Small intestine (tissue), 7 donors: ENCODE measurements at regions not wholly inside any gene's neighbourhood (a gene's known extent, or its start where the extent isn't known, plus 50 kb on each side); places are given as distances from the start of the nearest gene placed in this dataset.

ENCODE experiments used
- DNase-seq, 2 donors: peaks; one replicate each; pipeline versions ENCODE4 v3.0.0 to v3.0.0-alpha.2; 2013
- FAIRE-seq: peaks from 2 replicates; lab custom pipeline; 2012; peaks lifted over from hg19 to GRCh38; lab: Jason Lieb, UNC
- H3K27ac ChIP-seq, 3 donors: one replicate each; pipeline ENCODE4 v1.5.1; 2013; ENCODE audit warnings: low read length in 2 of 3, mild to moderate bottlenecking in 2 of 3, control low read depth in 1 of 3, inconsistent platforms in 1 of 3, low read depth in 1 of 3, moderate library complexity in 1 of 3
- H3K27me3 ChIP-seq, 3 donors: one replicate each; pipeline ENCODE4 v1.6.1; 2013; ENCODE audit warnings: low read length in 3 of 3, inconsistent platforms in 1 of 3; ENCODE audit not compliant: control insufficient read depth in 3 of 3, insufficient read depth in 3 of 3
- H3K36me3 ChIP-seq, 3 donors: one replicate each; pipeline ENCODE4 v1.6.1; 2013; ENCODE audit warnings: low read length in 3 of 3, inconsistent platforms in 1 of 3, low read depth in 1 of 3, mild to moderate bottlenecking in 1 of 3, moderate library complexity in 1 of 3; ENCODE audit not compliant: control insufficient read depth in 3 of 3, insufficient read depth in 2 of 3
- H3K4me1 ChIP-seq, 3 donors: one replicate each; pipeline ENCODE4 v1.6.1; 2013; ENCODE audit warnings: low read length in 2 of 3, inconsistent platforms in 1 of 3, low read depth in 1 of 3, mild to moderate bottlenecking in 1 of 3, moderate library complexity in 1 of 3; ENCODE audit not compliant: control insufficient read depth in 3 of 3, insufficient read depth in 2 of 3
- H3K4me3 ChIP-seq, 3 donors: one replicate each; pipeline ENCODE4 v1.5.1; 2013; ENCODE audit warnings: low read length in 3 of 3, control low read depth in 1 of 3, inconsistent platforms in 1 of 3, low read depth in 1 of 3, mild to moderate bottlenecking in 1 of 3, moderate library complexity in 1 of 3
- H3K9me3 ChIP-seq, 2 donors: one replicate each; pipeline ENCODE4 v1.6.1; 2013; ENCODE audit warnings: low read depth in 1 of 2, low read length in 1 of 2; ENCODE audit not compliant: control insufficient read depth in 2 of 2, insufficient read depth in 1 of 2
- WGBS, 3 donors: extraction: QIAGEN DNeasy Blood & Tissue Kit; methylation state at CpG; one replicate each; pipeline ENCODE4 v1.1.7; 2013; 5-methylcytosine and 5-hydroxymethylcytosine counted together
- donor health status: healthy with polysubstance abuse.
- donor health status: control.
- donor health status: control.
- donor health status: Bipolar disorder and iron deficiency.
- donor health status: healthy.

DNA sequence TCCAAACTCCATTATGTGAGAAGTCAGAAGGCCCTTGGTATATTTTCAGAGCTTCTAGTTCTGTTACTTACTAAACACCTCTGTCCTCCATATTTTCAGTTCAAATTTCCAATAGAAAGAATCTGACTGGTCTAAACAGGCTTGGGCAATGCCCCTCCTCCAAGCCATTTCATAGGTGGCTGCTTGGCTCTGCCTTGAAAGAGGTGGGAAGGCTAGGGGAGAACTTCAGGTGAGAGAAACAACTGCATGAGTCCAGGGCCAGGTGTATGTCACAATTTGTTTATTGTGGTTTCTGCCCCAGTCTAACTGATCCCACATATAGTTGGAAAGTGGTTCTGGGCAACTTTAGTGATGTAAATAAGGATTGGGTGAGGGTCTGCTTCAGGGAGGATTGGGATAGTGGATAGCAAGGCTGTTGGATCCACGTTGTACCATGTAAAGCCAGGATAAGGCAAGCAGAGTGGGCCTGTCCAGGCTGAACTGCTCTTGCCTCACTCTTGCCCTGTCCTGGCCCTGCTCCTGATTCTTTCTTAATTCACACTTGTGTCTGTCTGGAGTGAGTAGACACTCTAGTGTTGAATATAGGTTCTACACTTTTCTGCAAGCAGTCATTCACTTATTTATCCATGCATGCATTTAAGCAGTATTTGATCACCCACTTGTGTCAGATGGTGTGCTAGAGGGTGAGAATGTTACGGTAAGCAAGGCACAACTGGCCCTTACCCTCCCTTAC, 67.5 kb upstream of the COMTD1 start:
- 82 to 93% (median 84%) methylated on average over 2 of the region's 2 CpGs for WGBS, 3 donors
- H3K27ac ChIP-seq, result no peak overlapping the region

DNA sequence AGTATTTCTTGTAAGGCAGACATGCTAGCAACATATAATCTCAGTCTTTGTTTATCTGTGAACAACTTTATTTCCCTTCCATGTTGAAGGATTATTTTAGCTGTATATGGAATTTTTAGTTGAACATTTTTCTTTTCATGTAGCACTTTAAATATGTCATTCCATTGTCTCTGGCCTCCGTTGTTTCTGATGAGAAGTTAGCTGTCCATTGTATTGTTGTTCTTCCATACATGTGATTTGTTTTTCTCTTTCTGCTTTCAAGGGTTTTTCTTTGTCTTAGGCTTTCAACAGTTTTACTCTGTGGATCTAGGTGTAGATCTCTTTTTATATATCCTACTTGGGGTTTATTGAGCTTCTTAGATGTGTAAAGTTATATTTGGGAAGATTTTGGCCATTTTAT, 66.3 kb upstream of the COMTD1 start:
- FAIRE-seq, result no peak
- no peaks in the 10 kb centered on the region for H3K36me3 ChIP-seq
- DNase-seq, result no peak
- 75 to 89% (median 86%) methylated on average over 1 of the region's 1 CpG for WGBS, 3 donors
- H3K9me3 ChIP-seq, result peaks cover 0 to 9% of the 10 kb centered on the region in 2 donors
- no peaks in the 10 kb centered on the region for H3K4me1 ChIP-seq
- no peak overlapping the region for H3K27ac ChIP-seq
- H3K4me3 ChIP-seq, result no peak overlapping the region
- no peaks in the 10 kb centered on the region for H3K27me3 ChIP-seq

More for the DNA sequence above, 67.5 kb upstream of the COMTD1 start:
- DNase-seq (no peak), FAIRE-seq (no peak)
- peaks cover 0 to 9% of the 10 kb centered on the region in 2 donors for H3K9me3 ChIP-seq
- no peaks in the 10 kb centered on the region for H3K36me3 ChIP-seq
- no peak overlapping the region for H3K4me3 ChIP-seq
- H3K27me3 ChIP-seq, result no peaks in the 10 kb centered on the region
- no peaks in the 10 kb centered on the region for H3K4me1 ChIP-seq

DNA sequence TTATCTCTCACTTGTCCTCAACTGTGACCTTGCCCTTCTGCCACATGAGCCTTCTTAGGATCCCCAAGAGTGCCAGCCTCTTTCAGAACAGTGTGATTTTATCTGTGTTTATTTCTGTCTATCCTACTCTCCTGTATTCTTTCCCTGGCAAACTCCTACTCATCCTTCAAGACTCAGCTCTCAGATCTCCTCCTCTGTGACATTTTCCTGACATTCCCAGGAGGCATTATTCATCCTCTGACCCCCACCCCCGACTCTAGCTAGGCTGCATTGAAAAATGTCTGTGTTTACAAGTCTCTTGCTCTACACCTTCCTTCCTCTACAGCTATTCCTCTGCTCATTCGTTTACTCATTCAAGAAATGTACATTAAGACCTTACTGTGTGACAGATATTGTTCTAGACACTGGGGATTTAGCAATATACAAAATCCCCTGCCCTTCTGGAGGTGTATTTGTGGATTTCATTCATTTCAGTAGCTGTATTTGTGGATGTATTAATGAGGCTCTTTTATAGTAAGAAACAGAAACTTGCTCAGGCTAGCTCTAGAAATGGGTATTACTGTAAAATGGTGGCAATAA, 61.4 kb upstream of the COMTD1 start:
- Histone ChIP-seq H3K36me3 (no peaks in the 10 kb centered on the region), H3K4me1 (peaks cover 0 to 15% (median 0%) of the 10 kb centered on the region in 3 donors), H3K4me3 (no peak overlapping the region), H3K27me3 (peaks cover 0 to 7% (median 0%) of the 10 kb centered on the region in 3 donors), H3K27ac (no peak overlapping the region), H3K9me3 (peaks cover 0 to 4% of the 10 kb centered on the region in 2 donors)
- DNase-seq, result no peak
- no peak for FAIRE-seq
- WGBS, 3 donors, result 46 to 59% (median 52%) methylated on average over 2 of the region's 2 CpGs

DNA sequence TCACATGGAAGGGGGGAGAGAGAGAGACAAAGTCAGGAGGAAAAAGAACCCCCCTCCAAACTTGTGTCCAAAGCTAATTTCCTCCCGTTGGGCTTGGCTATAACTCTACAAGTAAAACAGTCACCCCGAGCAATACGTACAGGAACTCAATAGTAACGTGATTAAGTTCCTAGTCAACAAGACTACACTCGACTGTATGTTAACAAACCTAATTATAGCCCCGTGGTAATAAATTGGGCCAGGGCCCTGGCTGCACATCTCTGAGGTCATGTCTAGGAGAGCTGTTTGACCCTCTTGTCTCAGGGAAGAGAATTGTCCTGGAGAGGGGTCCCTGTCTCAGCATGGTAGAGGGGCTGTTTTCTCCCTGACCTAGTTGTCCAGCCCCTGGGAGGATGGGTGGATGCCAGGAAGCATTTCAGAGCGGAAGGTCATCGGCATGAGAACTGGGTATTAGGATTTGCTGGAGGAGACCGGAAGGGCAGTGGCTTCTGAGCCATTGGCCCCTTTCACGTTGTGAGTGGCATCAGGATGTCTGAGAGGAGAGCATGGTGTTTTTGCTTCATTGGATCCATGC, 60.2 kb upstream of the COMTD1 start:
- DNase-seq, result no peak
- FAIRE-seq, result no peak
- peak overlapping the region in 2 of 3 donors; percentile 36 to 80 for H3K27ac ChIP-seq
- 52 to 74% (median 63%) methylated on average over 10 of the region's 10 CpGs for WGBS, 3 donors
- peaks cover 0 to 7% (median 0%) of the 10 kb centered on the region in 3 donors for H3K27me3 ChIP-seq
- H3K36me3 ChIP-seq, result no peaks in the 10 kb centered on the region
- H3K4me1 ChIP-seq, result peaks cover 0 to 15% (median 0%) of the 10 kb centered on the region in 3 donors
- H3K9me3 ChIP-seq, result peaks cover 0 to 4% of the 10 kb centered on the region in 2 donors
- H3K4me3 ChIP-seq, result no peak overlapping the region

DNA sequence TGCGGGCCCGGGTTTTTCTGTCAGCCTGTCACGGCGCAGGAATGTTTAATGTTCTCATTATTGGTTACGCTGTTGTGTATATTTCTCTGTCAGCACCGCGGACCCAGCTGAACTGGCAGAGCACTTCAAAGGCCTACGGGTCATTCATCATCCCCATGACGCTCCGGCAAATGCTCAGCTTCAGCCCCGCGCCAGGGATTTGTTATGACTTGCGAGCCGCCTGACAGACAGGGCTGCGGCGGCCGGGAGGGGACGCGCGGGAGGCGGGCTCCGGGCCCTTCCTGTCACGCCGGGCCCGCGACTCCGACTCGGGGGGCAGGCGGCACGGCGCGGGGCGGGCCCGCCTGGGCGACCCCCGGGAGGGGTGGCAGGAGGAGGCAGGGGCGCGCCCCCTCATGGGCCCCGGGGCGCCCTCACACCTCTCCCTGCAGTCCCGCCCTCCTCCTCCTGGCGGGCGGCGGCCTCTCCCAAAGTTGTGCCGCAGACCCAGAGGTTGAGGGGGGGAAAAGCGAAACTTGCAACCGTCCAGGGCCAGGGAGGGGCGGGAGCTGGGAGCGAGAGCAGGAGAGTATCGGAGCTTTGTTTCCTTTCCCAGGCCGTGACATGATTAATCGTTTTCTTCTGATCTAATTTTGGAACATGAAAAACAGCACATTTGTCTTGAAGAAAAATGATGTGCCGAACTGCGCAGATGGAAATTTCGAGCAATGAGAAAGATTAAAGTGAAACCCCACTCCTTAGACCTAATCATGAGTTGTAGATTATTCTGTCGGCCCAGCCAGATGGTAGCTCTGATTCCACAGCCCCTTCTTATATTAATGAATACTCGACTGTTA, 59.3 kb upstream of the COMTD1 start:
- peaks cover 0 to 7% of the 10 kb centered on the region in 2 donors for H3K9me3 ChIP-seq
- H3K4me1 ChIP-seq, result peaks cover 0 to 15% (median 0%) of the 10 kb centered on the region in 3 donors
- H3K27ac ChIP-seq, result peak overlapping the region; percentile 35 to 80 (median 36)
- peaks cover 0 to 9% (median 0%) of the 10 kb centered on the region in 3 donors for H3K27me3 ChIP-seq
- 1% methylated on average over 51 to 57 of the region's 57 CpGs for WGBS, 3 donors
- FAIRE-seq (no peak), DNase-seq (peak; percentile 75 to 85)
- H3K4me3 ChIP-seq, result peak overlapping the region; percentile 52 to 64 (median 55)
- H3K36me3 ChIP-seq, result no peaks in the 10 kb centered on the region

DNA sequence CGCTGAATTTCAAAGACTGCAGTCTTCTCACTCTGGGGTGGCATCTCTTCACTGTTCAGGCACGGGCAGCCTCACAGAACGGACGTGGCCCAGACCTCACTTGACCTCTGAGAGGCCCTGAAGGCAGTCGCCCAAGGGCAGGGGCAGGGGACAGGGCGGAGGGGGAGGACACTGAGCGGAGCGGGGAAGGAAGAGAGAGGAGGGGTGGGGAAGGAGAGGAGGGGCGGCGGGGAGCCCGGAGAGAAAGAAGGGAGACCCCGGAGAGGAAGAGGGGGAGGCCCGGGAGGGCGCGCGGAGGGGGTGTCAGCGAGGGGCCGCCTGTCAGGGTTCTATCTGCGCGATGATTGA, 58.7 kb upstream of the COMTD1 start:
- peak overlapping the region; percentile 38 to 64 (median 52) for H3K4me3 ChIP-seq
- FAIRE-seq (no peak), DNase-seq (no peak)
- H3K4me1 ChIP-seq, result peaks cover 0 to 15% (median 0%) of the 10 kb centered on the region in 3 donors
- H3K27me3 ChIP-seq, result peaks cover 0 to 9% (median 0%) of the 10 kb centered on the region in 3 donors
- H3K9me3 ChIP-seq, result peaks cover 0 to 7% of the 10 kb centered on the region in 2 donors
- peak overlapping the region in 2 of 3 donors; percentile 36 to 80 for H3K27ac ChIP-seq
- 2 to 5% (median 3%) methylated on average over 10 to 20 of the region's 20 CpGs for WGBS, 3 donors
- no peaks in the 10 kb centered on the region for H3K36me3 ChIP-seq

DNA sequence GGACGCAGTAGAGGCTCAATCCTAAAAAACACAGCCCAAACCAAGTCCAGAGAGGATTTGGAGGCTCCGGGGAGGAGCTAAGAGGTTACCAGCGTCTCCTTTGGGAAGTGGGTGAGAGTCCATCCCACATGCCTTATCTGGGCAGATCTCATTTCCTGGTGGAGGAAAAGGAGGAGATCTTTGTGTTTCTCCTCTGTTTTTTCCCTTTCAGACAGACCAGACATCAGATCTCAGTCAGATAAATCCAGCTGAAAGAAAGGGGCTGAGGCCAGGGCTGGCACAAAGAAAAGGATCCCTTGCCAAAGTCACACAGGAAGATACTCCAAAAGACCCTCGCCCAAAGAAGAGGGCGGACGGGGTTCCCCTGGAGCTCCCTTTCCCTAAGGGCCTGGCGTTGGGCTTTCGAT, 58.3 kb upstream of the COMTD1 start:
- FAIRE-seq, result no peak
- Histone ChIP-seq H3K4me3 (no peak overlapping the region), H3K4me1 (peaks cover 0 to 15% (median 0%) of the 10 kb centered on the region in 3 donors), H3K9me3 (peaks cover 0 to 7% of the 10 kb centered on the region in 2 donors), H3K27ac (peak overlapping the region in 2 of 3 donors; percentile 36 to 80), H3K36me3 (no peaks in the 10 kb centered on the region), H3K27me3 (peaks cover 0 to 9% (median 0%) of the 10 kb centered on the region in 3 donors)
- DNase-seq, result no peak
- WGBS, 3 donors, result 51 to 60% (median 56%) methylated on average over 8 of the region's 8 CpGs

DNA sequence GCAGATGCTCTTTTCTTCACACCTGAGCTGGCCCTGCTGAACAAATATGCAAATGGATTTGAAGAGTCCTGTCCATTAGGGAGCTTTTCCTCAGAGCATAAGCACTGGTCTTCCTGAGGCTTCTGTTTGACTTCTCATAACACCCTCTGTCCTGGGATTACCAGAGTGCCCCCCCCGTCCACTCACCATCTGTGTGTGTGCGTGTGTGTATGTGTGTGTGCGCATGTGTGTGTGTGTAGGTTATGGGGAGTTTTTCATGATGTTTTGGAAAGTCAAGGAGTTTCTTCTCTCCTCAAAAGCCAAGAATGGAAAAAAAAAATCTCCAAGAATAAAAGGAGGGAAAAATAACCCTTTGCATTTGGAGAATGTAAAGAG, 57.7 kb upstream of the COMTD1 start:
- no peak overlapping the region for H3K27ac ChIP-seq
- peaks cover 0 to 7% of the 10 kb centered on the region in 2 donors for H3K9me3 ChIP-seq
- no peaks in the 10 kb centered on the region for H3K36me3 ChIP-seq
- DNase-seq (no peak), FAIRE-seq (no peak)
- H3K27me3 ChIP-seq, result peaks cover 0 to 9% (median 0%) of the 10 kb centered on the region in 3 donors
- no peak overlapping the region for H3K4me3 ChIP-seq
- peaks cover 0 to 15% (median 0%) of the 10 kb centered on the region in 3 donors for H3K4me1 ChIP-seq
- 90 to 95% (median 93%) methylated on average over 3 of the region's 3 CpGs for WGBS, 3 donors
